ENCODE measurements at regions not wholly inside any gene's neighbourhood (a gene's known extent, or its start where the extent isn't known, plus 50 kb on each side); places are given as distances from the start of the nearest gene placed in this dataset.

- TF ChIP-seq CHD7 (IDR thresholded peaks at IDR 0.05; ENCODE audit: insufficient replicate concordance, low read length) (no peak), GTF2F1 (IDR thresholded peaks at IDR 0.05; ENCODE audit: borderline replicate concordance, low read depth, low read length) (no peak)
These were observed 131.8 kb downstream of the ATP6V1G3 start (continued) for GRCh38 chr1:198408716-198409115.

Measured in H1 (cell line).